ENCODE measurements at regions not wholly inside any gene's neighbourhood (a gene's known extent, or its start where the extent isn't known, plus 50 kb on each side); places are given as distances from the start of the nearest gene placed in this dataset.

- ChIA-PET CTCF (interaction anchor here (0.7 to 1.0 kb wide), 2 partner anchors 18 to 251 kb away, joined by 3 read pairs; no protein-coding TSS in a partner anchor), POLR2A (no interaction called here)
- no peaks in the 10 kb centered on the region for H4K20me1 ChIP-seq (ENCODE audit: insufficient read depth)
- H3K4me2 ChIP-seq, result no peak overlapping the region
- H3K79me2 ChIP-seq (ENCODE audit: insufficient read depth), result no peaks in the 10 kb centered on the region
- H3K9ac ChIP-seq, result no peak overlapping the region
- 4% methylated on average over 2 of the region's 2 CpGs for WGBS (ENCODE audit: low lambda C conversion rate)
- no peaks in the 10 kb centered on the region for H3K9me3 ChIP-seq
- H3K4me3 ChIP-seq (ENCODE audit: low read depth in 2 of 2, low read length in 1 of 2), result no peak overlapping the region
- H3F3A ChIP-seq (replicated peaks; ENCODE audit: insufficient read depth), result no peaks in the 10 kb centered on the region
- no peak overlapping the region for H2AFZ ChIP-seq (ENCODE audit: low read depth)
- no peak overlapping the region for H3K27ac ChIP-seq (ENCODE audit: low read depth in 2 of 2, low read length in 1 of 2)
- H3K4me1 ChIP-seq (ENCODE audit: control insufficient read depth in 1 of 2, insufficient read depth in 2 of 2, low read depth in 1 of 2, low read length in 1 of 2), result no peaks in the 10 kb centered on the region
- TF ChIP-seq MAX (IDR thresholded peaks at IDR 0.05; ENCODE audit: low read depth), result no peak
- TF ChIP-seq NRF1 (IDR thresholded peaks at IDR 0.05; ENCODE audit: low read depth, low read length), result no peak
- TF ChIP-seq POLR2AphosphoS5 (IDR thresholded peaks at IDR 0.05; ENCODE audit: low read depth, low read length), result no peak
- TF ChIP-seq TAF1 (IDR thresholded peaks at IDR 0.05; ENCODE audit: borderline replicate concordance, low read depth, low read length), result no peak
- no peak for TF ChIP-seq MXI1 (IDR thresholded peaks at IDR 0.05; ENCODE audit: low read depth, low read length)
- no peak for TF ChIP-seq USF1 (IDR thresholded peaks at IDR 0.05; ENCODE audit: borderline replicate concordance, low read depth)
- no peak for TF ChIP-seq GABPA (IDR thresholded peaks at IDR 0.05; ENCODE audit: low read depth)
- TF ChIP-seq RAD21 (IDR thresholded peaks at IDR 0.05; ENCODE audit: low read length), result no peak
- no peaks in the 10 kb centered on the region for H3K9me2 ChIP-seq
- peaks cover 44% of the 10 kb centered on the region; the same call in 1 of the 2 replicates for H3K27me3 ChIP-seq (ENCODE audit: insufficient read depth)
- no peaks in the 10 kb centered on the region for H3K36me3 ChIP-seq (replicated peaks in 1 of 2; ENCODE audit: control insufficient read depth in 1 of 2, insufficient read depth in 2 of 2, low read length in 1 of 2)
- DNase-seq, result no peak
Observed at GRCh38 chr7:32228601-32229000, 158.4 kb upstream of the PDE1C start.

GRCh38 chr7:32227746-32228145, 157.5 kb upstream of the PDE1C start:
- 0% methylated on average over 1 of the region's 1 CpG for WGBS (ENCODE audit: low lambda C conversion rate)
- no peaks in the 10 kb centered on the region for H3K4me1 ChIP-seq (ENCODE audit: control insufficient read depth in 1 of 2, insufficient read depth in 2 of 2, low read depth in 1 of 2, low read length in 1 of 2)
- H3K36me3 ChIP-seq (replicated peaks in 1 of 2; ENCODE audit: control insufficient read depth in 1 of 2, insufficient read depth in 2 of 2, low read length in 1 of 2), result no peaks in the 10 kb centered on the region
- H3K9ac ChIP-seq, result no peak overlapping the region
- no peak for DNase-seq
- no peaks in the 10 kb centered on the region for H4K20me1 ChIP-seq (ENCODE audit: insufficient read depth)
- H3K4me2 ChIP-seq, result no peak overlapping the region
- H2AFZ ChIP-seq (ENCODE audit: low read depth), result no peak overlapping the region
- H3K9me3 ChIP-seq, result no peaks in the 10 kb centered on the region
- no peak overlapping the region for H3K4me3 ChIP-seq (ENCODE audit: low read depth in 2 of 2, low read length in 1 of 2)
- no peak overlapping the region for H3K27ac ChIP-seq (ENCODE audit: low read depth in 2 of 2, low read length in 1 of 2)
- peaks cover 53% of the 10 kb centered on the region; the same call in 1 of the 2 replicates for H3K27me3 ChIP-seq (ENCODE audit: insufficient read depth)
- ChIA-PET POLR2A (no interaction called here), CTCF (interaction anchor here (0.7 to 1.0 kb wide), 2 partner anchors 17 to 252 kb away, joined by 3 read pairs; no protein-coding TSS in a partner anchor)
- H3K79me2 ChIP-seq (ENCODE audit: insufficient read depth), result no peaks in the 10 kb centered on the region
- no peaks in the 10 kb centered on the region for H3K9me2 ChIP-seq
- TF ChIP-seq NFIC (IDR thresholded peaks at IDR 0.05; ENCODE audit: borderline replicate concordance) (no peak), EZH2phosphoT487 (IDR thresholded peaks at IDR 0.05; ENCODE audit: borderline replicate concordance, low read depth) (no peak), MAX (IDR thresholded peaks at IDR 0.05; ENCODE audit: low read depth) (no peak), EP300 (IDR thresholded peaks at IDR 0.05; ENCODE audit: borderline replicate concordance in 1 of 2, low read depth in 1 of 2, low read length in 1 of 2) (no peak), ZBTB33 (IDR thresholded peaks at IDR 0.05; ENCODE audit: borderline replicate concordance, low read depth) (no peak), GATA2 (CRISPR knock-in tag; IDR thresholded peaks at IDR 0.05) (no peak), YY1 (IDR thresholded peaks at IDR 0.05; ENCODE audit: low read depth) (no peak), IRF3 (IDR thresholded peaks at IDR 0.05; ENCODE audit: low read depth, low read length) (no peak)
- no peaks in the 10 kb centered on the region for H3F3A ChIP-seq (replicated peaks; ENCODE audit: insufficient read depth)

Data from SK-N-SH (cell line).